Choroid plexus epithelial cell (primary cell): ENCODE measurements at regions not wholly inside any gene's neighbourhood (a gene's known extent, or its start where the extent isn't known, plus 50 kb on each side); places are given as distances from the start of the nearest gene placed in this dataset.

Source experiments
- DNase-seq: peaks from one replicate; pipeline ENCODE4 v3.0.0-alpha.2; 2010; ENCODE audit warnings: low read depth
- H3K4me3 ChIP-seq: 2 replicates; pipeline ENCODE4 v1.5.1; 2011; ENCODE audit warnings: low read depth, mild to moderate bottlenecking, control low read depth, low read length, moderate library complexity
- CTCF ChIP-seq: conservative IDR thresholded peaks from 2 replicates; pipeline ENCODE4 v1.5.1; 2011; ENCODE audit warnings: low read depth, mild to moderate bottlenecking, control low read depth, inconsistent platforms, low read length, moderate library complexity

GRCh38 chr3:70726096-70726938 lies 413.9 kb upstream of the MDFIC2 start:
- no peak for DNase-seq
- no peak overlapping the region for H3K4me3 ChIP-seq
- no peak for TF ChIP-seq CTCF

- DNase-seq = no peak
- TF ChIP-seq CTCF = no peak
- H3K4me3 ChIP-seq = no peak overlapping the region
Observed at GRCh38 chr3:70722018-70722417, 409.6 kb upstream of the MDFIC2 start.

GRCh38 chr3:70716832-70717231 lies 404.4 kb upstream of the MDFIC2 start:
- DNase-seq = peak; percentile 84
- TF ChIP-seq CTCF = peak; percentile 69
- no peak overlapping the region for H3K4me3 ChIP-seq

- no peak for TF ChIP-seq CTCF
- no peak overlapping the region for H3K4me3 ChIP-seq
- DNase-seq = no peak
Observed at GRCh38 chr3:70712449-70713082, 400.1 kb upstream of the MDFIC2 start.

GRCh38 chr3:70703305-70704102 lies 391.1 kb upstream of the MDFIC2 start:
- TF ChIP-seq CTCF = no peak
- no peak for DNase-seq
- no peak overlapping the region for H3K4me3 ChIP-seq

- no peak overlapping the region for H3K4me3 ChIP-seq
- DNase-seq = no peak
- no peak for TF ChIP-seq CTCF
Observed at GRCh38 chr3:70702132-70702531, 389.7 kb upstream of the MDFIC2 start.
